ENCODE measurements at regions not wholly inside any gene's neighbourhood (a gene's known extent, or its start where the extent isn't known, plus 50 kb on each side); places are given as distances from the start of the nearest gene placed in this dataset.
"Not testable (repeated sequence)": the region's sequence is repeated elsewhere in the genome, so short reads cannot be mapped to it uniquely, and the experiment has no call there.

DNA sequence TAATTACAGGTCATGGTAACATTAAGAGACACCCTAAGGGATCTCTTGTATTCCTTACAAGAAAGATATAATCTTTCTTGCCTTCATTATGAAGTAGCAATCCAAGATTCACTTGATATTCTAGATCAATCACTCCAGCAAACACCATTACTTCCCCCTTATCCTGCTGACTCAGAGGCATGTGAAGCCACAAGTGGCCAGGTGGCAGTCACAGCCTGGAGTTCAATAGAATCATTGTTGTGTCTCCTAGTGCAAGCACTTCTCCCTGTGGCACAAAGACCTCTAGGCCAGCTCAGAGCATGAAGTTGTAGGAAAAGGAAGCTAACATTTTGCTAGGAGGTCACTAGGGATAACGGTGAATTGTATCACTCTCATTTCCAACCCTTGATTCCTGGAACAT, 864.3 kb upstream of the ATXN8OS start:
- Histone ChIP-seq H3K9me3 (no peaks in the 10 kb centered on the region), H3K4me1 (no peaks in the 10 kb centered on the region), H3K4me3 (no peak overlapping the region), H3K27me3 (no peaks in the 10 kb centered on the region), H3K27ac (no peak overlapping the region), H3K36me3 (no peaks in the 10 kb centered on the region)
- intact Hi-C loops (cut with DNase I; ENCODE audit: low total_unique reads) (no loop called here), in situ Hi-C loops (cut with MboI; ENCODE audit: low pct_ligation_motif_present in 1 of 4, low pct_unique_long_range_greater_than_20kb in 1 of 4, low sequenced_read_pairs in 3 of 4) (no loop called here)
- no peak for TF ChIP-seq POLR2AphosphoS5 (IDR thresholded peaks at IDR 0.05)
- TF ChIP-seq POLR2A (IDR thresholded peaks at IDR 0.05) = no peak
- no peak for TF ChIP-seq EP300 (IDR thresholded peaks at IDR 0.05; ENCODE audit: low read depth)
- TF ChIP-seq, protein P1, sequence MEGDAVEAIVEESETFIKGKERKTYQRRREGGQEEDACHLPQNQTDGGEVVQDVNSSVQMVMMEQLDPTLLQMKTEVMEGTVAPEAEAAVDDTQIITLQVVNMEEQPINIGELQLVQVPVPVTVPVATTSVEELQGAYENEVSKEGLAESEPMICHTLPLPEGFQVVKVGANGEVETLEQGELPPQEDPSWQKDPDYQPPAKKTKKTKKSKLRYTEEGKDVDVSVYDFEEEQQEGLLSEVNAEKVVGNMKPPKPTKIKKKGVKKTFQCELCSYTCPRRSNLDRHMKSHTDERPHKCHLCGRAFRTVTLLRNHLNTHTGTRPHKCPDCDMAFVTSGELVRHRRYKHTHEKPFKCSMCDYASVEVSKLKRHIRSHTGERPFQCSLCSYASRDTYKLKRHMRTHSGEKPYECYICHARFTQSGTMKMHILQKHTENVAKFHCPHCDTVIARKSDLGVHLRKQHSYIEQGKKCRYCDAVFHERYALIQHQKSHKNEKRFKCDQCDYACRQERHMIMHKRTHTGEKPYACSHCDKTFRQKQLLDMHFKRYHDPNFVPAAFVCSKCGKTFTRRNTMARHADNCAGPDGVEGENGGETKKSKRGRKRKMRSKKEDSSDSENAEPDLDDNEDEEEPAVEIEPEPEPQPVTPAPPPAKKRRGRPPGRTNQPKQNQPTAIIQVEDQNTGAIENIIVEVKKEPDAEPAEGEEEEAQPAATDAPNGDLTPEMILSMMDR (IDR thresholded peaks at IDR 0.05) = no peak
- WGBS, 2 donors (ENCODE audit: low coverage in 1 of 2) = 83% methylated on average over 1 of the region's 1 CpG
- DNase-seq = no peak

DNA sequence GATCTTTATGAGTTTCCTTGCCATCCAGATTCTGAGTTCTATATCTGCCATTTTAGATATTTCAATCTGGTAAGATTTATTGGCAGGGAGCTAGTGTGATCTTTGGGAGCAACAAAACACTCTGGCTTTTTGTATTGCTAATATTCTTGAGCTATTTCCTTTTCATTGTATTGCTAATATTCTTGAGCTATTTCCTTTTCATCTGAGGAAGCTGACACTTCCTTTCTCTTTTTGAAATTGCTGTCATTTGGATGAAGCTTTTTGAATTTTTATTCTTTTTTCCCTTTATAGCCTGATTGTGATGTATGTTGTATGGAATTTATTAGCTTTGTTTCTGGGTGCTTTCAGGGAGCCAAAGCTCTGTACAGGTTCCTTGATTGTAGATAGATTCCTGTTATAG, 873.5 kb upstream of the ATXN8OS start:
- Histone ChIP-seq H3K4me3 (no peak overlapping the region), H3K4me1 (no peaks in the 10 kb centered on the region), H3K27me3 (no peaks in the 10 kb centered on the region), H3K9me3 (no peaks in the 10 kb centered on the region), H3K27ac (no peak overlapping the region), H3K36me3 (no peaks in the 10 kb centered on the region)
- intact Hi-C loops (cut with DNase I; ENCODE audit: low total_unique reads) = no loop called here
- DNase-seq = no peak
- in situ Hi-C loops (cut with MboI; ENCODE audit: low pct_ligation_motif_present in 1 of 4, low pct_unique_long_range_greater_than_20kb in 1 of 4, low sequenced_read_pairs in 3 of 4) = no loop called here
- TF ChIP-seq, protein P1 (IDR thresholded peaks at IDR 0.05) = no peak
- TF ChIP-seq POLR2A (IDR thresholded peaks at IDR 0.05) (no peak), POLR2AphosphoS5 (IDR thresholded peaks at IDR 0.05) (no peak), EP300 (IDR thresholded peaks at IDR 0.05; ENCODE audit: low read depth) (no peak)

DNA sequence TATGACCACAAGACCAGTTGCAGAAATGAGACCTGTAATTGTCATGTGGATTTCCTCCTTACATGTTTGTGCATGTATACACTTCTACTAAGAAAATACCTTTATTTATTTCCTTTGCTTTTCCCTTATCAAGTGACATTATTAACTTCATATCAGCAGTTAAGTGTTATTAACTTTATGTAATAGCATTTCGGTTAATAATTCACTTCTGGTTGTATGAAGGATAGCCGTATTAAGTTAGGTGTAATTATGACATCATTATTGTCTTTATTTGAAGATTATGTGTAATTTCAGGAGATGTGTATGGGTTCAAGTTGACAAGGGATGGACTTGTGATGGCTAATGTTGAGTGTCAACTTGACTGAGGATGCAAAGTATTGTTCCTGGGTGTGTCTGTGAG, 881.2 kb upstream of the ATXN8OS start:
- H3K27ac ChIP-seq = no peak overlapping the region
- intact Hi-C loops (cut with DNase I; ENCODE audit: low total_unique reads) = no loop called here
- no peaks in the 10 kb centered on the region for H3K9me3 ChIP-seq

DNA sequence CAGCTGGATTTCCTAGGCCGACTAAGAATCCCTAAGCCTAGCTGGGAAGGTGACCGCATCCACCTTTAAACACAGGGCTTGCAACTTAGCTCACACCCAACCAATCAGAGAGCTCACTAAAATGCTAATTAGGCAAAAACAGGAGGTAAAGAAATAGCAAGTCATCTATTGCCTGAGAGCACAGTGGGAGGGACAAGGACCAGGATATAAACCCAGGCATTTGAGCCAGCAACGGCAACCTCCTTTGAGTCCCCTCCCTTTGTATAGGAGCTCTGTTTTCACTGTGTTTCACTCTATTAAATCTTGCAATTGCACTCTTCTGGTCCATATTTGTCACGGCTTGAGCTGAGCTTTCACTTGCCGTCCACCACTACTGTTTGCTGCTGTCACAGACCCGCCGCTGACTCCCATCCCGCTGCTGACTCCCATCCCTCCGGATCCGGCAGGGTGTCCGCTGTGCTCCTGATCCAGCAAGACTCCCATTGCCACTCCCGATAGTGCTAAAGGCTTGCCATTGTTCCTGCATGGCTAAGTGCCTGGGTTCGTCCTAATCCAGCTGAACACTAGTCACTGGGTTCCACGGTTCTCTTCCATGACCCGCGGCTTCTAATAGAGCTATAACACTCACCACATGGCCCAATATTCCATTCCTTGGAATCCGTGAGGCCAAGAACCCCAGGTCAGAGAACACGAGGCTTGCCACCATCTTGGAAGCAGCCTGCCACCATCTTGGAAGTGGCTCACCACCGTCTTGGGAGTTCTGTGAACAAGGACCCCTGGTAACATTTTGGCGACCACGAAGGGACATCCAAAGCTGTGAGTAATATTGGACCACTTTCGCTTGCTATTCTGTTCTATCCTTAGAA, 885.8 kb upstream of the ATXN8OS start:
- intact Hi-C loops (cut with DNase I; ENCODE audit: low total_unique reads); H3K4me1 ChIP-seq; H3K27me3 ChIP-seq; H3K36me3 ChIP-seq; in situ Hi-C loops (cut with MboI; ENCODE audit: low pct_ligation_motif_present in 1 of 4, low pct_unique_long_range_greater_than_20kb in 1 of 4, low sequenced_read_pairs in 3 of 4); H3K27ac ChIP-seq; H3K4me3 ChIP-seq; H3K9me3 ChIP-seq; DNase-seq: not testable (repeated sequence)
- WGBS, 2 donors (ENCODE audit: low coverage in 1 of 2) = 92 to 100% methylated on average over 2 to 22 of the region's 22 CpGs

More for the DNA sequence above, 881.2 kb upstream of the ATXN8OS start:
- H3K4me1 ChIP-seq = no peaks in the 10 kb centered on the region
- 66 to 83% methylated on average over 2 of the region's 2 CpGs for WGBS, 2 donors (ENCODE audit: low coverage in 1 of 2)
- no peaks in the 10 kb centered on the region for H3K27me3 ChIP-seq
- TF ChIP-seq, protein P1 (IDR thresholded peaks at IDR 0.05) = no peak
- TF ChIP-seq POLR2AphosphoS5 (IDR thresholded peaks at IDR 0.05) = no peak
- TF ChIP-seq EP300 (IDR thresholded peaks at IDR 0.05; ENCODE audit: low read depth) = no peak
- TF ChIP-seq POLR2A (IDR thresholded peaks at IDR 0.05) = no peak
- H3K4me3 ChIP-seq = no peak overlapping the region
- no peak for DNase-seq
- in situ Hi-C loops (cut with MboI; ENCODE audit: low pct_ligation_motif_present in 1 of 4, low pct_unique_long_range_greater_than_20kb in 1 of 4, low sequenced_read_pairs in 3 of 4) = no loop called here
- no peaks in the 10 kb centered on the region for H3K36me3 ChIP-seq

DNA sequence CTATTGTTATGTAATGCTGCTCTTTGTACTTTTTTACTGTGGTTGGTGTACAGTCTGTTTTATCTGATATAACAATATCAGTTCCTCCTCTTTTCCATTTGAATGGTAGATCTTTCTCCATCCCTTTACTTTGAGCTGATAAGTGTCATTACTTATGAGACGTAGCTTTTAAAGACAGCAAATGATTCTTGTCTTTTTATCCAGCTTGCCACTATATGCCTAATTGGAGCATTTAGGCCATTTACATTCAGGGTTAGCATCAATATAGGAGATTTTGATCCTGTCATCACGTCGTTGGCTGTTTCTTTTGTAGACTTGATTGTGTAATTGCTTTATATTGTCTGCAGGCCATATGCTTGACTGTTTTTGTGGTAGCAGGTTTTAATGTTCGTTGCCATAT, 894.2 kb upstream of the ATXN8OS start:
- no peaks in the 10 kb centered on the region for H3K27me3 ChIP-seq
- intact Hi-C loops (cut with DNase I; ENCODE audit: low total_unique reads) (no loop called here), in situ Hi-C loops (cut with MboI; ENCODE audit: low pct_ligation_motif_present in 1 of 4, low pct_unique_long_range_greater_than_20kb in 1 of 4, low sequenced_read_pairs in 3 of 4) (no loop called here)
- H3K4me3 ChIP-seq = no peak overlapping the region
- no peaks in the 10 kb centered on the region for H3K9me3 ChIP-seq
- no peaks in the 10 kb centered on the region for H3K36me3 ChIP-seq
- no peak for TF ChIP-seq POLR2AphosphoS5 (IDR thresholded peaks at IDR 0.05)
- 39 to 46% methylated on average over 4 of the region's 4 CpGs for WGBS, 2 donors (ENCODE audit: low coverage in 1 of 2)
- no peak for DNase-seq
- H3K4me1 ChIP-seq = no peaks in the 10 kb centered on the region
- no peak overlapping the region for H3K27ac ChIP-seq

Data from transverse colon (tissue), 4 donors.